AG04449 (cell line): ENCODE measurements at regions not wholly inside any gene's neighbourhood (a gene's known extent, or its start where the extent isn't known, plus 50 kb on each side); places are given as distances from the start of the nearest gene placed in this dataset.

ENCODE experiments used
- CTCF ChIA-PET: fragments of 350-600 bp; formaldehyde crosslinking; extraction: SDS; loops from one replicate; lab custom pipeline; 2021; ENCODE audit warnings: antibody characterized with exemption; lab: Yijun Ruan, JAX
- POLR2A ChIA-PET: fragments of 400-600, 350-600 bp; formaldehyde crosslinking; extraction: SDS; loops from one replicate; lab custom pipeline; 2020; ENCODE audit warnings: antibody characterized with exemption, inconsistent platforms; lab: Yijun Ruan, JAX
- DNase-seq: peaks from one replicate; pipeline ENCODE4 v3.0.0-alpha.2; 2010; ENCODE audit warnings: low read depth, low spot score
- H3K4me3 ChIP-seq: 2 replicates; pipeline ENCODE4 v1.5.1; 2011; ENCODE audit warnings: low read depth, mild to moderate bottlenecking, control low read depth, low read length
- CTCF ChIP-seq: IDR thresholded peaks from one replicate; pipeline ENCODE4 v1.5.1; 2011; ENCODE audit warnings: mild to moderate bottlenecking, moderate library complexity, low read length, control low read depth, inconsistent platforms; ENCODE audit not compliant: insufficient read depth; ENCODE audit errors: missing control alignments

GRCh38 chr2:150228936-150229335 lies 258.5 kb downstream of the RND3 start:
- no peak overlapping the region for H3K4me3 ChIP-seq
- no peak for TF ChIP-seq CTCF
- no peak for DNase-seq
- CTCF ChIA-PET: no interaction called here
- POLR2A ChIA-PET: no interaction called here

- no peak for TF ChIP-seq CTCF
- ChIA-PET CTCF (interaction anchor here (2.6 kb wide), 1 partner anchor 14 kb away, joined by 8 read pairs; no protein-coding TSS in a partner anchor), POLR2A (no interaction called here)
- no peak overlapping the region for H3K4me3 ChIP-seq
- no peak for DNase-seq
Measured at GRCh38 chr2:150225030-150225429, 262.4 kb downstream of the RND3 start.

- ChIA-PET POLR2A (no interaction called here), CTCF (interaction anchor here (2.6 kb wide), 1 partner anchor 13 kb away, joined by 8 read pairs; no protein-coding TSS in a partner anchor)
- no peak for TF ChIP-seq CTCF
- no peak for DNase-seq
- no peak overlapping the region for H3K4me3 ChIP-seq
Measured at GRCh38 chr2:150224321-150224720, 263.1 kb downstream of the RND3 start.

GRCh38 chr2:150222942-150223341 lies 264.5 kb downstream of the RND3 start:
- CTCF ChIA-PET: interaction anchor here (1.2 to 2.6 kb wide), 2 partner anchors 11 to 14 kb away, joined by 3 to 8 read pairs; no protein-coding TSS in a partner anchor
- TF ChIP-seq CTCF: no peak
- H3K4me3 ChIP-seq: no peak overlapping the region
- DNase-seq: no peak
- POLR2A ChIA-PET: no interaction called here

- ChIA-PET POLR2A (no interaction called here), CTCF (interaction anchor here (2.6 kb wide), 1 partner anchor 11 kb away, joined by 8 read pairs; no protein-coding TSS in a partner anchor)
- no peak for DNase-seq
- H3K4me3 ChIP-seq: no peak overlapping the region
- no peak for TF ChIP-seq CTCF
Measured at GRCh38 chr2:150222379-150222778, 265.1 kb downstream of the RND3 start.

- TF ChIP-seq CTCF: no peak
- CTCF ChIA-PET: no interaction called here
- POLR2A ChIA-PET: no interaction called here
- no peak for DNase-seq
- H3K4me3 ChIP-seq: no peak overlapping the region
Measured at GRCh38 chr2:150219861-150220260, 267.6 kb downstream of the RND3 start.
